ENCODE measurements at regions not wholly inside any gene's neighbourhood (a gene's known extent, or its start where the extent isn't known, plus 50 kb on each side); places are given as distances from the start of the nearest gene placed in this dataset.
A peak's percentile ranks its signal among the peaks of the same experiment; 100 is the strongest.

DNA sequence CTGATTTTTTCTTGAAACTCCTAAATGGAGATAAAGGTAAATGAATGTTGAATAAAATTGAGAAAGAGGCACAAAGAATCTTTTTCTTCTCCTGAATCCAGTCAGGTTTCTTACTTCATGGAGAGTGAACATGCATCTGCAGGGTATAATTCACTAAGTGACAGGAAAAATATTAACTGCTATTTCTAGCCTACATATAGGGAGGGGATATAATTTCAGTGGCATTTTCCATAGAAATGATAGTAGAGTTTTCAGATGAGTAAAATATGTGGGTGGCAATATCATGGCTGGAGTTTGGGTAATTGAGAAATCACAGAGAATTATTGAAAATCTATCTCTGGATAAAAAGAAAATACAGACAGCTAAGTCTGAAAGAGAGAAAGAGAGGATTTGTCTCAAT, 1227.0 kb upstream of the GJE1 start:
- Mint-ChIP-seq H3K27me3 (ENCODE audit: low read depth) (no peaks in the 10 kb centered on the region), H3K4me3 (no peak overlapping the region), H3K4me1 (peaks cover 5% of the 10 kb centered on the region), H3K36me3 (ENCODE audit: low read depth) (no peaks in the 10 kb centered on the region), H3K27ac (no peak overlapping the region), H3K9me3 (peaks cover 9% of the 10 kb centered on the region)
- TF ChIP-seq, protein P1, sequence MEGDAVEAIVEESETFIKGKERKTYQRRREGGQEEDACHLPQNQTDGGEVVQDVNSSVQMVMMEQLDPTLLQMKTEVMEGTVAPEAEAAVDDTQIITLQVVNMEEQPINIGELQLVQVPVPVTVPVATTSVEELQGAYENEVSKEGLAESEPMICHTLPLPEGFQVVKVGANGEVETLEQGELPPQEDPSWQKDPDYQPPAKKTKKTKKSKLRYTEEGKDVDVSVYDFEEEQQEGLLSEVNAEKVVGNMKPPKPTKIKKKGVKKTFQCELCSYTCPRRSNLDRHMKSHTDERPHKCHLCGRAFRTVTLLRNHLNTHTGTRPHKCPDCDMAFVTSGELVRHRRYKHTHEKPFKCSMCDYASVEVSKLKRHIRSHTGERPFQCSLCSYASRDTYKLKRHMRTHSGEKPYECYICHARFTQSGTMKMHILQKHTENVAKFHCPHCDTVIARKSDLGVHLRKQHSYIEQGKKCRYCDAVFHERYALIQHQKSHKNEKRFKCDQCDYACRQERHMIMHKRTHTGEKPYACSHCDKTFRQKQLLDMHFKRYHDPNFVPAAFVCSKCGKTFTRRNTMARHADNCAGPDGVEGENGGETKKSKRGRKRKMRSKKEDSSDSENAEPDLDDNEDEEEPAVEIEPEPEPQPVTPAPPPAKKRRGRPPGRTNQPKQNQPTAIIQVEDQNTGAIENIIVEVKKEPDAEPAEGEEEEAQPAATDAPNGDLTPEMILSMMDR (IDR thresholded peaks at IDR 0.05; ENCODE audit: unreplicated experiment in 3 of 3) = no peak

DNA sequence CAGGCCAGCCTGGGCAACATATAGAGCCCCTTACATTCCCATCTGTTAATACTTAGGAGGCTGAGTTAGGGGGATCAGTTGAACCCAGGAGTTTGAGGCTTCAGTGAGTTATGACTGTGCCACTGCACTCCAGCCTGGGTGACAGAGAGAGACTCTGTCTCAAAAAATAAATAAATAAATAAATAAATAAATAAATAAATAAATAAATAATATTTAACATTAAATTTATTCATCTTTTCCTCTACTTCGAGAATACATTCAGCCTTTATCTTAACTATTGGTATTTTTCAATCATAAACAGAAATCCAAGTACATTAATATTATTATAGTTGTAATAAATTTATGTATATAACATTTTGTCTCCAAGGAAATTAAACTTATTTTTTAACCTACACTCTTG, 1227.7 kb upstream of the GJE1 start:
- TF ChIP-seq, protein P1 (IDR thresholded peaks at IDR 0.05; ENCODE audit: unreplicated experiment in 3 of 3) = no peak
- Mint-ChIP-seq H3K27me3 (ENCODE audit: low read depth) (no peaks in the 10 kb centered on the region), H3K9me3 (peaks cover 14% of the 10 kb centered on the region), H3K4me1 (peaks cover 5% of the 10 kb centered on the region), H3K4me3 (no peak overlapping the region), H3K27ac (no peak overlapping the region), H3K36me3 (ENCODE audit: low read depth) (no peaks in the 10 kb centered on the region)

DNA sequence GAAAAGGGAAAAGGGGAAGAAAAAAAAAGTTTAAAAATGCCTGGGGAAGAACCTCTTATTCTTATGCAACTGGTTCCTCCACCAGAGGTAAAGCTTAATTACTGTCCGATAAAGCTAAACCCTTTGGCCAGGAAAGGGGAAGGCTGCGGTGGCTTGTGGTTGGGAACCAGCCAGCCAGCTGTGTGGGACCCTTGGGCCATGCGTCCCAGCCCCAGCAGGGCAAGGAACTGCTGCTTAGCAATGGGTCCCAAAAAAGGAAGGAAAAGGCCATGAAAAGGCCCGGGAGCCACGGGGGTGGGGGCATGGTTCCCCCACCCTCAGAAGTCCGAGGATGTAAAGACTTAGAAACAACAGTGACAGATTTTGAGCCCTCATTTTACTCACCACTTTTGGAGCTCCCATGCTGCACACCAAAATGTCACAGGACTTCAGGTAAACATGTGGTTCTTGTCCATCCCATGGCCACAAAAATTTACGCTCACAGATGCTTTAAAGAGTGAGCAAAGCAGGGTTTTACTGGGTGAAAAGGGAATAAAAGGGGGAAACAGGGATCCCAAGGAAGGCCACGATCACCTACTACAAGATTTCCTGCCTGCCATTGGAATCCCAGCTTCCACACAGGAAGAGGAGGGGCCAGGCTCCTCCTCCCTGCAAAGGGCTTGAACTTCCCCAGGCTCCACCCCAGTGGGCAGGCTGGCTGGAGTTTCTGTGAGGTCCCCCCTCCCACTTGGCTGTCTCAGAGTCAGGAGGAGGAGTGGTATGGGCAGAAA, 1234.7 kb upstream of the GJE1 start:
- Mint-ChIP-seq H3K27me3 (ENCODE audit: low read depth) (no peaks in the 10 kb centered on the region), H3K4me1 (no peaks in the 10 kb centered on the region), H3K36me3 (ENCODE audit: low read depth) (no peaks in the 10 kb centered on the region), H3K4me3 (no peak overlapping the region), H3K9me3 (peaks cover 29% of the 10 kb centered on the region), H3K27ac (no peak overlapping the region)
- TF ChIP-seq, protein P1 (IDR thresholded peaks at IDR 0.05; ENCODE audit: unreplicated experiment in 3 of 3) = no peak

DNA sequence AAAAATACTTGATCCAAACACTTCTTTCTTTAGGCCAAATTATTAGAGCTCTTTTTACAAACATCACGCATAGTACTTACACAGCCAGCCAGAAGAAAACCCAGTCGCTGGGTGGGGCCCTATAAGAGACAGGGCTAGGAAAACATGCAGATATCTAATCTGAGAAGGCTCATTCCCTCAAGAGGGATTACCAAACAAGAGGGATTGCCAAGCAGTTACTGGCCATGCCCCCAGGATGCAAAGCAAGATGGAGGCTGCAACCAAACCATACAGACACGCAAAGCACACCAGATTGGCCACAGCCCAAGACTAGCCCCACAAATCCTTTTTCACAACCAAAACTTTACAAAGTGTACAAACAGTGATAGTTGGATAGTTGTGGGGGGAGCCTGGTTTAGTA, 1235.4 kb upstream of the GJE1 start:
- Mint-ChIP-seq H3K4me3 (no peak overlapping the region), H3K27me3 (ENCODE audit: low read depth) (no peaks in the 10 kb centered on the region), H3K27ac (no peak overlapping the region), H3K36me3 (ENCODE audit: low read depth) (no peaks in the 10 kb centered on the region), H3K4me1 (no peaks in the 10 kb centered on the region), H3K9me3 (peaks cover 32% of the 10 kb centered on the region)
- TF ChIP-seq, protein P1 (IDR thresholded peaks at IDR 0.05; ENCODE audit: unreplicated experiment in 3 of 3) = no peak

DNA sequence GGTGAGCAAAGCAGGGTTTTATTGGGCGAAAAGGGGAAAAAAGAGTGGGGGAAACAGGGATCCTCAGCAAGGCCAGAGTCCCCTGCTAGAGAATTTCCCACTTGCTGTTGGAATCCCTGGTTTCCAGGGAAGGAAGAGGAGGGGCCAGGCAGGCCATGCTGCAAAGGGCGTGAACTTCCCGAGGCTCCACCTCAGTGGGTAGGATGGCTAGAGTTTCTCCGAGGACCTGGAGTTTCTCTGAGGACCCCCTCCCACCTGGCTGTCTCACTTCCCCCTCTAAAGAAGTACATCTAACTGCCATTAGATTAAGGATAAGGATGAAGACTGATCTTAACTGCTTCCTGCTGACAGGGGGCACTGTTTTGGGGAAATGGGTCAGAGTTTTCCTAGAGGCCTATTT, 1239.3 kb upstream of the GJE1 start:
- Mint-ChIP-seq H3K27me3 (ENCODE audit: low read depth) (no peaks in the 10 kb centered on the region), H3K36me3 (ENCODE audit: low read depth) (no peaks in the 10 kb centered on the region), H3K9me3 (peaks cover 22% of the 10 kb centered on the region), H3K4me3 (no peak overlapping the region), H3K4me1 (no peaks in the 10 kb centered on the region), H3K27ac (no peak overlapping the region)
- TF ChIP-seq, protein P1 (IDR thresholded peaks at IDR 0.05; ENCODE audit: unreplicated experiment in 3 of 3) = no peak

DNA sequence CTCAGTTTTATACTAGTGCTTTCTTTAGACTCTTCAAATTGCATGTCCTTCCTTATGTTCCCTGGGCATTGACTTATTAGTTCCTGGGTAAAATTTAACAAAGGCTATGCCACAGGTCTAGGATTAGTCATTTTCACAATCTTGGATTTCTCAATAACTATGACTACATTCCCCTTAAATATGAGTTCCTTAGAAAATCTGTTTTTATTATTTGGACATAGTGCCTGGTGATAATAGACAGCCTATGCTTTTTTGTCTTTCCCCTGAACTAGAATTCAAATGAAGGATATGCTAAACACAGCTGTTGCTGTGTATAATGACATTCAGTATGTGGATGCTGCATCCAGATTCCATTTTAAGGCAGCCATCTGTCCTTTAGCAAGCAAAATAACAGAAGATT, 1252.8 kb upstream of the GJE1 start:
- H3K4me1 Mint-ChIP-seq = peaks cover 7% of the 10 kb centered on the region
- TF ChIP-seq, protein P1 (IDR thresholded peaks at IDR 0.05; ENCODE audit: unreplicated experiment in 3 of 3) = no peak
- no peaks in the 10 kb centered on the region for H3K27me3 Mint-ChIP-seq (ENCODE audit: low read depth)
- no peak overlapping the region for H3K4me3 Mint-ChIP-seq
- H3K27ac Mint-ChIP-seq = peak overlapping the region in 1 of 3 experiments; percentile 65
- H3K9me3 Mint-ChIP-seq = peaks cover 12% of the 10 kb centered on the region
- H3K36me3 Mint-ChIP-seq (ENCODE audit: low read depth) = no peaks in the 10 kb centered on the region

Measured in nephron (organoid).